Thyroid gland (tissue), 4 donors: ENCODE measurements at regions not wholly inside any gene's neighbourhood (a gene's known extent, or its start where the extent isn't known, plus 50 kb on each side); places are given as distances from the start of the nearest gene placed in this dataset.

Experiments
- DNase-seq, 2 donors: peaks; one replicate each; pipeline ENCODE4 v3.0.0-alpha.2; 2019
- H3K27ac ChIP-seq, 3 donors: fragments of 200-600 bp; sonication (generic); 1 replicate in 2 of 3; 2 replicates in 1 of 3; pipeline ENCODE4 v1.5.1; 2016 to 2019; ENCODE audit warnings: mild to moderate bottlenecking in 1 of 3, moderate library complexity in 1 of 3
- H3K27me3 ChIP-seq: fragments of 200-600 bp; sonication (generic); one replicate; pipeline ENCODE4 v1.5.1; 2019
- H3K36me3 ChIP-seq, 2 donors: fragments of 200-600 bp; sonication (generic); one replicate each; pipeline ENCODE4 v1.5.1; 2016 to 2019
- H3K4me1 ChIP-seq, 2 donors: fragments of 200-600 bp; sonication (generic); one replicate each; pipeline ENCODE4 v1.5.1; 2017 to 2019
- H3K4me3 ChIP-seq, 3 donors: fragments of 200-600 bp; sonication (generic); replicated peaks in 1 of 3; 1 replicate in 2 of 3; 2 replicates in 1 of 3; pipeline ENCODE4 v1.5.1; 2016; ENCODE audit warnings: mild to moderate bottlenecking in 1 of 3
- H3K9me3 ChIP-seq: fragments of 200-600 bp; sonication (generic); one replicate; pipeline ENCODE4 v1.5.1; 2017
- POLR2A ChIP-seq, 2 donors: fragments of 450-650 bp; IDR thresholded peaks; one replicate each; pipeline ENCODE4 v1.6.1; 2017; ENCODE audit warnings: antibody characterized with exemption in 2 of 2, mild to moderate bottlenecking in 2 of 2, moderate library complexity in 1 of 2
- WGBS, 2 donors: methylation state at CpG; one replicate each; pipeline ENCODE4 v1.1.5; 2017; 5-methylcytosine and 5-hydroxymethylcytosine counted together
- intact Hi-C: fragments of 100-400 bp; cut with DNase I; formaldehyde crosslinking; loops from one replicate; pipeline ENCODE4 v1.15.1; 2023
- TF ChIP-seq, protein P1 (sequence below), 6 experiments: fragments of 200-600 bp in 3 of 6; fragments of 450-650 bp in 3 of 6; sonication (generic) in 3 of 6; IDR thresholded peaks; one replicate each; pipeline ENCODE4 v1.5.1; 2016 to 2019; ENCODE audit warnings: antibody characterized with exemption in 6 of 6, mild to moderate bottlenecking in 2 of 6, inconsistent platforms in 1 of 6, moderate library complexity in 1 of 6

DNA sequence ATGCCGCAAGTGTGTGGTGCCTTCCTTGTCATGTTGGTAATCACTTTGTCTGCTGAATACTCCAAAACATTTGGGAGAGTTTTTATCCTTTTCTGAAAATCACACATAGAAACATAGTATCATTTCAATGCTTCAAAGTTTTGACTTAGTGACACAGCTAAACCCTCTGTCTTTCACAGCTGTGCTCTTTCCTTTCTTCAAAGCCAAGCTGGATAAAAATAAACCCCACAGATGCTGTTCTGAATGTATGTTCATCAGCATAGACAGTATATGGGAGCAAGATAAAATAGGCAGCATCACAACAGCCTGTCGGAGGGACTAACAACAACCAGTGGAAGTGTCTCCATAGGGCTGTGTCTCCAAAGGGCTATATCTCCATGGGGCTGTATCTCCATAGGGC lies 331.3 kb upstream of the DCC start:
- no peak for DNase-seq
- Histone ChIP-seq H3K4me3 (no peak overlapping the region), H3K36me3 (no peaks in the 10 kb centered on the region), H3K27me3 (no peaks in the 10 kb centered on the region), H3K9me3 (no peaks in the 10 kb centered on the region), H3K27ac (no peak overlapping the region), H3K4me1 (no peaks in the 10 kb centered on the region)
- intact Hi-C loops = no loop called here
- TF ChIP-seq POLR2A (IDR thresholded peaks at IDR 0.05) = no peak
- TF ChIP-seq, protein P1, sequence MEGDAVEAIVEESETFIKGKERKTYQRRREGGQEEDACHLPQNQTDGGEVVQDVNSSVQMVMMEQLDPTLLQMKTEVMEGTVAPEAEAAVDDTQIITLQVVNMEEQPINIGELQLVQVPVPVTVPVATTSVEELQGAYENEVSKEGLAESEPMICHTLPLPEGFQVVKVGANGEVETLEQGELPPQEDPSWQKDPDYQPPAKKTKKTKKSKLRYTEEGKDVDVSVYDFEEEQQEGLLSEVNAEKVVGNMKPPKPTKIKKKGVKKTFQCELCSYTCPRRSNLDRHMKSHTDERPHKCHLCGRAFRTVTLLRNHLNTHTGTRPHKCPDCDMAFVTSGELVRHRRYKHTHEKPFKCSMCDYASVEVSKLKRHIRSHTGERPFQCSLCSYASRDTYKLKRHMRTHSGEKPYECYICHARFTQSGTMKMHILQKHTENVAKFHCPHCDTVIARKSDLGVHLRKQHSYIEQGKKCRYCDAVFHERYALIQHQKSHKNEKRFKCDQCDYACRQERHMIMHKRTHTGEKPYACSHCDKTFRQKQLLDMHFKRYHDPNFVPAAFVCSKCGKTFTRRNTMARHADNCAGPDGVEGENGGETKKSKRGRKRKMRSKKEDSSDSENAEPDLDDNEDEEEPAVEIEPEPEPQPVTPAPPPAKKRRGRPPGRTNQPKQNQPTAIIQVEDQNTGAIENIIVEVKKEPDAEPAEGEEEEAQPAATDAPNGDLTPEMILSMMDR (IDR thresholded peaks at IDR 0.05) = no peak
- 94 to 98% methylated on average over 2 of the region's 2 CpGs for WGBS, 2 donors

DNA sequence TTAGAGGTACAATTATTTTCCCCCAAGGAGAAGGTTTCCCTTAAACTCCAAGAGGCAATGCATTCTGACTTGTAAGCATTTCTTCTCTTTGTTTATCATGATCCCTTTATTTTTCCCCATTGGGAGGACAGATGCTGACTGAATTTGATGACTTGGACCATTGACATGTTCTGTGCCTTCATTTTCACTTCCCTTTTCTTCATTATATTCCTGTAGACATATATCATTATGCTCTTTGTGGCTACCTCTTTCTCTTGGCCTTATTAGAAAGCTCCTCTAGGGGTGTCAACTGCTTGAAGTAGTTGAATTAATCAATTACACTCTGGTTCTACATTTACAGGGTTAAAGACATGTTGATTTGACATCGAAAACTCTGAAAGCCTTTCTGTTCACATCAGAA lies 330.0 kb upstream of the DCC start:
- Histone ChIP-seq H3K36me3 (no peaks in the 10 kb centered on the region), H3K4me3 (no peak overlapping the region), H3K4me1 (no peaks in the 10 kb centered on the region), H3K27ac (no peak overlapping the region), H3K9me3 (no peaks in the 10 kb centered on the region), H3K27me3 (no peaks in the 10 kb centered on the region)
- intact Hi-C loops = no loop called here
- DNase-seq = no peak
- WGBS, 2 donors = 83% methylated on average over 1 of the region's 1 CpG
- TF ChIP-seq, protein P1 (IDR thresholded peaks at IDR 0.05) = no peak
- TF ChIP-seq POLR2A (IDR thresholded peaks at IDR 0.05) = no peak

DNA sequence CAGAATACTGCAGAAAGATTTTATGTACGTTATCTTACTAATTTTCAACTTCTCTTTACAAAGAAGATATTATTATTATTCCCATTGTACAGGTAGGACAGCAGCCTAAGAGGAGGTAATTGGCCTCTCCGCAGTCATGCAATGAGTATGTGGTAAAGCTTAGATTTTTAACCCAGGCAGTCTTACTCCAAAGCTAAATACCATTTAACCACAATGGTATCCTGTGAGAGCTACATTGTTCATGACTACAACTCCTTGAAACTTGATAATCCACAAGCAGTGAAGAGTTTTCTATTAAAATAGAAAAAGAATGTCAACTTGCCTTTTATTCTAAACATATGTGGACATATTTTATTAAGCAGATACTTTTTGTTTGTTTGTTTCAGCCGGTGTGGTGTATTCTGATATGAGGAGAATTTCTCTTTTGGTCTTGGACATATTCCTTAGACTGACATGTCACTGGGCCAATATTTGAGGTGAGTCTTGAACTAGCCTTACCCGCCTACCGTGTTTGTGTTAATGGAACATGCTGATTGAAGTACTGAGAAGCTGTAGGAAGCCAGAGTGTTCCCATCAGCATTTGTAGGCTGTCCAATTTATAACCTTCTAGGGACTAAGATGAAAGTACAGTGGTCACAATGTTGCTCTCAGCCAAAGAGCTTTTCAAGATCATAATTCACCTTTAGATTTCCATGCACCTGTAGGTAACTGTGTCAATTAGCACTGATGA lies 293.9 kb upstream of the DCC start:
- TF ChIP-seq POLR2A (IDR thresholded peaks at IDR 0.05) = no peak
- TF ChIP-seq, protein P1 (IDR thresholded peaks at IDR 0.05) = no peak
- no peaks in the 10 kb centered on the region for H3K27me3 ChIP-seq
- H3K27ac ChIP-seq = no peak overlapping the region
- DNase-seq = no peak
- intact Hi-C loops = no loop called here
- 87 to 90% methylated on average over 5 of the region's 5 CpGs for WGBS, 2 donors
- H3K9me3 ChIP-seq = no peaks in the 10 kb centered on the region
- H3K36me3 ChIP-seq = no peaks in the 10 kb centered on the region
- H3K4me1 ChIP-seq = no peaks in the 10 kb centered on the region
- no peak overlapping the region for H3K4me3 ChIP-seq

DNA sequence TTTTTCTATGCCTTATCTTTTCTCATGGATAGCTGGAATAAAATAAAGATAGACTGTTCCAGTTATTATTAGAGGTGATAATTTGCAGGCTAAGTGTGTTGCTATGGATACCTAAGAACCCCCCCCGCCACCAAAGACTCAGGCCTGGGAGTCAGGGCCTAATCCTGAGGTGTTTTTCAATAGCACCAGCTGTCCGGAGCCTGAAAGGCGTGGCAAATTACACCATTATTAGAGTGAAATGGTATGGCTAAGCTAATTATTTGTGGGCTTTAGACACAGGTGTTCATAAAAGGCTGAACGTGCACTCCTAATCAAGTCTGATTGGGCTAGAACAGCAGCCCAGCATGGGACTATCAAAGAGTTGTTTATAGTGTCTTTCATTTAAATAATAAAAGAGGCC lies 293.2 kb upstream of the DCC start:
- DNase-seq = no peak
- no peak for TF ChIP-seq POLR2A (IDR thresholded peaks at IDR 0.05)
- TF ChIP-seq, protein P1 (IDR thresholded peaks at IDR 0.05) = no peak
- H3K27ac ChIP-seq = no peak overlapping the region
- intact Hi-C loops = no loop called here
- no peaks in the 10 kb centered on the region for H3K27me3 ChIP-seq
- no peaks in the 10 kb centered on the region for H3K4me1 ChIP-seq
- no peak overlapping the region for H3K4me3 ChIP-seq
- 71 to 77% methylated on average over 4 of the region's 4 CpGs for WGBS, 2 donors
- no peaks in the 10 kb centered on the region for H3K36me3 ChIP-seq
- H3K9me3 ChIP-seq = no peaks in the 10 kb centered on the region

DNA sequence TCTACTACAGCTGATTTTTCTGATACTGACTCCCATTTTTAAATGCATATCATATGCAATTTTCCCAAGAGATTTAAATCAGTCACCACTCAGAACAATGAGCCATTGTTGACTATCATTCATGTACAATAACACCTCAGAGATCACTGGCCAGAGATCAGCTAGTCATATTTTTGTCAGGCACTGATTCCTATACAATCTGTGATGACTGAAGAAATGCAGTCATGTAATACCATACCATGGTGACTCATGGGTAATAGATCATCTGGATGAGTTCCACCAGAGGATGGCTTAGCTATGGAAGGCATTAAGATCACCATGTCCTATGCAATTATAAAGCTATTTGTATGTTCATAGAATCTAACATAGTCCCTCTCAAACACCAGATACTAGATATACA lies 285.7 kb upstream of the DCC start:
- Histone ChIP-seq H3K27ac (no peak overlapping the region), H3K9me3 (no peaks in the 10 kb centered on the region), H3K4me3 (no peak overlapping the region), H3K27me3 (no peaks in the 10 kb centered on the region), H3K4me1 (no peaks in the 10 kb centered on the region), H3K36me3 (no peaks in the 10 kb centered on the region)
- DNase-seq = no peak
- intact Hi-C loops = no loop called here
- no peak for TF ChIP-seq POLR2A (IDR thresholded peaks at IDR 0.05)
- TF ChIP-seq, protein P1 (IDR thresholded peaks at IDR 0.05) = no peak
